ENCODE measurements at regions not wholly inside any gene's neighbourhood (a gene's known extent, or its start where the extent isn't known, plus 50 kb on each side); places are given as distances from the start of the nearest gene placed in this dataset.
"Not testable (repeated sequence)": the region's sequence is repeated elsewhere in the genome, so short reads cannot be mapped to it uniquely, and the experiment has no call there.

DNA sequence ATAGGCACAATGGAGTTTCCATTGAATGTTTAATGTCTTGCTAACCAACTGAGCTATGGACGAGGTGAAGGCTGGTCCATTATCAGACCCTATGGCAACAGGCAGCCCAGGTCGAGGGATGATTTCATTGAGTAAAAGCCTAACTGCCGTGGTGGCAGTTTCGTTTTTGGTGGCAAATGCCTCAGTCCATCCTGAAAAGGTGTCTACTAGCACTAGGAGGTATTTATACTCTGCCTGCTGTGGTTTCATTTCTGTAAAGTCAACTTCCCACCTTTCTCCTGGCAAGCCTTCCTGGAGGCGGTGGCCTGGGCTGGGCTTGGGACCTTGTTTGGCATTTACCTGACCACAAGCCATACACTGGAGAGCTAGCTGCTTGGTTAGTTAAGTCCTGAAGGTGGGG, 75.8 kb downstream of the PRR15 start:
- Mint-ChIP-seq H3K9me3 (ENCODE audit: low read depth, unreplicated experiment) (no peaks in the 10 kb centered on the region), H3K4me3 (ENCODE audit: low read depth, unreplicated experiment) (no peak overlapping the region), H3K4me1 (ENCODE audit: low read depth, unreplicated experiment) (peaks cover 25% of the 10 kb centered on the region), H3K27ac (ENCODE audit: unreplicated experiment) (no peak overlapping the region), H3K27me3 (ENCODE audit: unreplicated experiment) (no peaks in the 10 kb centered on the region), H3K36me3 (ENCODE audit: insufficient read depth, unreplicated experiment) (no peaks in the 10 kb centered on the region)
- intact Hi-C loops (cut with micrococcal nuclease; ENCODE audit: unreplicated experiment): loop anchor here (5.0 kb wide), 1 partner anchor 423 kb away; no protein-coding TSS in a partner anchor
- no peak for DNase-seq
- TF ChIP-seq, protein P1, sequence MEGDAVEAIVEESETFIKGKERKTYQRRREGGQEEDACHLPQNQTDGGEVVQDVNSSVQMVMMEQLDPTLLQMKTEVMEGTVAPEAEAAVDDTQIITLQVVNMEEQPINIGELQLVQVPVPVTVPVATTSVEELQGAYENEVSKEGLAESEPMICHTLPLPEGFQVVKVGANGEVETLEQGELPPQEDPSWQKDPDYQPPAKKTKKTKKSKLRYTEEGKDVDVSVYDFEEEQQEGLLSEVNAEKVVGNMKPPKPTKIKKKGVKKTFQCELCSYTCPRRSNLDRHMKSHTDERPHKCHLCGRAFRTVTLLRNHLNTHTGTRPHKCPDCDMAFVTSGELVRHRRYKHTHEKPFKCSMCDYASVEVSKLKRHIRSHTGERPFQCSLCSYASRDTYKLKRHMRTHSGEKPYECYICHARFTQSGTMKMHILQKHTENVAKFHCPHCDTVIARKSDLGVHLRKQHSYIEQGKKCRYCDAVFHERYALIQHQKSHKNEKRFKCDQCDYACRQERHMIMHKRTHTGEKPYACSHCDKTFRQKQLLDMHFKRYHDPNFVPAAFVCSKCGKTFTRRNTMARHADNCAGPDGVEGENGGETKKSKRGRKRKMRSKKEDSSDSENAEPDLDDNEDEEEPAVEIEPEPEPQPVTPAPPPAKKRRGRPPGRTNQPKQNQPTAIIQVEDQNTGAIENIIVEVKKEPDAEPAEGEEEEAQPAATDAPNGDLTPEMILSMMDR (IDR thresholded peaks at IDR 0.05; ENCODE audit: unreplicated experiment): no peak
- no TSS peak for BruUV-seq (replicated peaks)
- CTCF ChIA-PET: interaction anchor here (0.6 to 0.9 kb wide), 2 partner anchors 141 to 167 kb away, joined by 3 to 5 read pairs; partner anchors contain the start of gene WIPF3

DNA sequence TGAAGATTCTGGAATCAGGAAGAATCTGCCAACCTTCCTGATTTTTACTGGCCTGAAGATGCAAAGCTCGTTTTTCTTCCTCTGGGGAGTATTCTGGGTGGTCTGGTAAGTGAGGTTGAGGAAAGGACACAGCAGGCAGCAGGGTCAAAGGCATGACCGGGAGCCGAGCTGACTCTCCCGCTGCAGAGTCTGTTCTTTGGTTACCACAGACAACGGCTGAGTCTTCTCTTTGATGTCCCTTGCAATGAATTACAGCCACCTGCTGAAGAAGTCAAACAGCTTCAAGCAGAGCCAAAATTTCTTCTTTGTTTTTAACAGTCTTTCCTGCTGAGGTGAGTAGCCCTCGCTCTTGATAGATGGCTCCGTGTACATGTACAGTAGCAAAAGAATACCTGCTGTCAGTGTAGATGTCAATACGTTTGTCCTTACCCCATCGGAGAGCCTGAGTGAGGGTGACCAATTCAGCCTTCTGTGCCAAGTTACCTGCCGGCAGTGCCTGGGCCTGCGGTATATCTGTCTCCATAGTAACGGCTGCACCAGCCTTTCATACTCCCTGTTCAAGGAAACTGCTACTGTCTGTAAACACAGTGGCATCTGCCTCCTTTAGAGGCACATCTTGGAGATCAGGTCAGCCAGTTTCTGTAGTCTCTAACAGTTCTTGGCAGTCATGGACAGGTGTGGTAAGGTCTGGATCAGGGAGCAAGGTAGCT, 76.4 kb downstream of the PRR15 start:
- no peaks in the 10 kb centered on the region for H3K36me3 Mint-ChIP-seq (ENCODE audit: insufficient read depth, unreplicated experiment)
- intact Hi-C loops (cut with micrococcal nuclease; ENCODE audit: unreplicated experiment): loop anchor here (5.0 kb wide), 1 partner anchor 422 kb away; no protein-coding TSS in a partner anchor
- no TSS peak for BruUV-seq (replicated peaks)
- peaks cover 25% of the 10 kb centered on the region for H3K4me1 Mint-ChIP-seq (ENCODE audit: low read depth, unreplicated experiment)
- H3K9me3 Mint-ChIP-seq (ENCODE audit: low read depth, unreplicated experiment): no peaks in the 10 kb centered on the region
- no peak overlapping the region for H3K27ac Mint-ChIP-seq (ENCODE audit: unreplicated experiment)
- no peak overlapping the region for H3K4me3 Mint-ChIP-seq (ENCODE audit: low read depth, unreplicated experiment)
- DNase-seq: no peak
- TF ChIP-seq, protein P1 (IDR thresholded peaks at IDR 0.05; ENCODE audit: unreplicated experiment): no peak
- H3K27me3 Mint-ChIP-seq (ENCODE audit: unreplicated experiment): no peaks in the 10 kb centered on the region
- CTCF ChIA-PET: interaction anchor here (0.6 to 0.9 kb wide), 2 partner anchors 140 to 166 kb away, joined by 3 to 5 read pairs; partner anchors contain the start of gene WIPF3

DNA sequence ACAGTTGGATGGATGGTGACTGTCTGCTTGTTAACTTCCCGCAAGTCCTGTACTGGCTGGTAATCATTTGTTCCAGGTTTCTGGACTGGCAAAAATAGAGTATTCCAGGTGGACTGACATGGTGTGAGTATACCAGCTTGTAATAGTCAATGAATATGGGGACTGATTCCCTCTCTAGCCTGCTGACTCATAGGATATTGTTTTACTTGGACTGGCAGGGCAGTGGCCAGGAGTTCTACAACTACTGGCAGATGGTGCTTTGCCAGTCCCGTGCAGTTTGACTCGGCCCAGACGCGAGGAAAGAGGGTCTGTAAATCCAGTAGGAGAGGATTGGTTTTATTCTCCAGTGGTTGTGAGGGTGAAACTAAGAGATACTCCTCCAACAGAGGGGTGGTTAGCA, 78.0 kb downstream of the PRR15 start:
- no peaks in the 10 kb centered on the region for H3K9me3 Mint-ChIP-seq (ENCODE audit: low read depth, unreplicated experiment)
- intact Hi-C loops (cut with micrococcal nuclease; ENCODE audit: unreplicated experiment): no loop called here
- TF ChIP-seq, protein P1 (IDR thresholded peaks at IDR 0.05; ENCODE audit: unreplicated experiment): no peak
- no TSS peak for BruUV-seq (replicated peaks)
- peaks cover 25% of the 10 kb centered on the region for H3K4me1 Mint-ChIP-seq (ENCODE audit: low read depth, unreplicated experiment)
- CTCF ChIA-PET: no interaction called here
- DNase-seq: no peak
- H3K36me3 Mint-ChIP-seq (ENCODE audit: insufficient read depth, unreplicated experiment): no peaks in the 10 kb centered on the region
- H3K27ac Mint-ChIP-seq (ENCODE audit: unreplicated experiment): no peak overlapping the region
- H3K27me3 Mint-ChIP-seq (ENCODE audit: unreplicated experiment): no peaks in the 10 kb centered on the region
- no peak overlapping the region for H3K4me3 Mint-ChIP-seq (ENCODE audit: low read depth, unreplicated experiment)

DNA sequence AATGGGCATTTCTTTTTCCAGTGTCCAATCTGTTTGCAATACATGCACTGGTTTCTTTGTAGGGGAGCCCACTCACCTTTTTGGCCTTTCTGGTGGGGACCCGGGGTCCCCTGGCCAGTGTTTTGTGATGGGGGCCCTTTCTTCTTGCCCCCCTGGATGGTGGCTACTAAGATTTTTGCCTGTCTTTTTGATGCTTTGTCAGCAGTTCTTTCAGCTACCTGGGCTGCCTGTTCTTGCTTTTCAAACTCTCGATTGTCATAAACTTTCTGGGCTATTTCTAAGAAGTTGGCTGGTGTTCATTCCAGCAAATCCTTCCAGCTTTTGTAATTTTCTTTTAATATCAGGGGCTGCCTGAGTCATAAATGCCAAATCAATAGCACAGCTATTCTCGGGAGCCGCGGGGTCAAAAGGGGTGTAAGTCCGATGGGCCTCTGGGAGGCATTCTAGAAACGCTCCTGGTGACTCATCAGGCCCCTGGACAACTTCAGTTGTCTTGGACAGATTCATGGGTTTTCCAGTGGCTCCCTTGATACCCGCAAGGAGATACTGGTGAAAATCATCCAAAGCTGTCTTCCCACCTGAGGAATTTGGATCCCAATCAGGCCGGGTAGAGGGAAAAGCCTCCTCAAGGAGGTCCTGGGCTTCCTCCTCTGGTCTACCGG, 79.0 kb downstream of the PRR15 start:
- Mint-ChIP-seq H3K4me1 (ENCODE audit: low read depth, unreplicated experiment) (peaks cover 25% of the 10 kb centered on the region), H3K36me3 (ENCODE audit: insufficient read depth, unreplicated experiment) (no peaks in the 10 kb centered on the region), H3K4me3 (ENCODE audit: low read depth, unreplicated experiment) (no peak overlapping the region), H3K27ac (ENCODE audit: unreplicated experiment) (no peak overlapping the region), H3K9me3 (ENCODE audit: low read depth, unreplicated experiment) (no peaks in the 10 kb centered on the region), H3K27me3 (ENCODE audit: unreplicated experiment) (no peaks in the 10 kb centered on the region)
- intact Hi-C loops (cut with micrococcal nuclease; ENCODE audit: unreplicated experiment): no loop called here
- no TSS peak for BruUV-seq (replicated peaks)
- DNase-seq: peak; percentile 66
- TF ChIP-seq, protein P1 (IDR thresholded peaks at IDR 0.05; ENCODE audit: unreplicated experiment): no peak
- CTCF ChIA-PET: no interaction called here

DNA sequence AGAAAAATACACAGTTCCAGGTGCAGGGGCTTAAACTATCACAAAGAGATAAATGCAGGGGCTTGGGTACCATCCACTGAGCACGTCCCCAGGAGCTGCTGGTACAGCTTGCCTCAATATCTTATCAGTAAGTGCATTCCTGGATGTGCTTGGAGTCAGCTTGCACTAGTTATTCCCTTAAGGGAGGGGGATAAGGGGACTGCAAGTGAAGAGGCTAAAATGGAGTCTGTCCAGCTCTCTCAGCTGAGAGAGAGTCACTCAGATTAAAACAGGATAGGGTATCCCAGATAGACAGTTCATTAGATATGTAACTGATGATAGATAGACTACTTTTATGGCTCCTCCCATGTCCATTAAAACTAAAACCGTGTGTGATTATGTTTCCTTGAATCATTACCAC, 82.5 kb downstream of the PRR15 start:
- BruUV-seq (replicated peaks): not testable (repeated sequence)

More for the DNA sequence above, 82.5 kb downstream of the PRR15 start:
- intact Hi-C loops (cut with micrococcal nuclease; ENCODE audit: unreplicated experiment); H3K27ac Mint-ChIP-seq (ENCODE audit: unreplicated experiment); DNase-seq; H3K36me3 Mint-ChIP-seq (ENCODE audit: insufficient read depth, unreplicated experiment); H3K27me3 Mint-ChIP-seq (ENCODE audit: unreplicated experiment); H3K4me3 Mint-ChIP-seq (ENCODE audit: low read depth, unreplicated experiment); H3K9me3 Mint-ChIP-seq (ENCODE audit: low read depth, unreplicated experiment); CTCF ChIA-PET: not testable (repeated sequence)
- H3K4me1 Mint-ChIP-seq (ENCODE audit: low read depth, unreplicated experiment): peaks cover 25% of the 10 kb centered on the region
